ENCODE measurements at regions not wholly inside any gene's neighbourhood (a gene's known extent, or its start where the extent isn't known, plus 50 kb on each side); places are given as distances from the start of the nearest gene placed in this dataset.

GRCh38 chr3:154875142-154875541, 205.0 kb upstream of the MME start:
- TF ChIP-seq POLR2A (IDR thresholded peaks at IDR 0.05) (no peak), CTCF (IDR thresholded peaks at IDR 0.05) (no peak)

Measured in lower leg skin (tissue), 3 donors.